Renal cortical epithelial cell (primary cell): ENCODE measurements at regions not wholly inside any gene's neighbourhood (a gene's known extent, or its start where the extent isn't known, plus 50 kb on each side); places are given as distances from the start of the nearest gene placed in this dataset.

Experiments
- DNase-seq: peaks from one replicate; pipeline ENCODE4 v3.0.0-alpha.2; 2011; ENCODE audit warnings: low read depth

DNA sequence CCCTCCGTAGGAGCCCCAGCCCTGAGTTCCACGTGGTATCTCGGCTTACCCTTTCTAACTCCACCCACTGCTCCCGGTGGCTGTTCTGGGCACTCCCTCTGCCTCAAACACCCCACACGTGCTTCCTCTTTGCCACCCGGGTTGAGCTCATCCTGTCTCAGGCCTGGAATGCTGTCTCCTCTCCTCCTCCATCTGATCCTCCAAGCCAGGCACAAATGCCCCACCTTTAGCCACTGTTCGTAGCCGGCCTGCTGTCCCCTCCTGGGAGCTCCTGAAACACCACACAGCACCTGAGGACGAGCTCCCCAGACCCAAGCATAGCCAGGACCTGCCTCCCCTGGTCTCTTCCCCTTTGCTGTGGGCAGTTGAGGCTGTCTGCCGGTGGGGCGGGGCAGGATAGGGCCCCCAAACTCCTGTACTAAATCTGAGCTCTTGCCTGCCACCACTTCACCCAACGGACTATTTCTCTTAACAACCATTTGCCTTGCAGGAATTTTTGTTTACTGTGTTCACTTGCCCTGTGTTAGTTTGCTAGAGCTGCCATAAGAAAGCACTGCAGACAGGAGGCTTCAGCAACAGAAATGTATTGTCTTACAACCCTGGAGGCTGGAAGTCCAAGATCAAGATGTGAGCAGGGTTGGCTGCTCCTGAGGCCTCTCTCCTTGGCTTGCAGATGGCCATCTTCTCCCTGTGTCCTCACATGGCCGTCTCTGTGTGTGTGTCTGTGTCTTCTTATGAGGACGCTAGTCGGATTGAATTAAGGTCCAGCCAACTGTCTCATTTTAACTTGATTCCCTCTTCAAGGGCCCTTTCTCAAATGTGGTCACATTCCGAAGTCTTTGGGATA, 58.3 kb upstream of the SHH start:
- no peak for DNase-seq

DNA sequence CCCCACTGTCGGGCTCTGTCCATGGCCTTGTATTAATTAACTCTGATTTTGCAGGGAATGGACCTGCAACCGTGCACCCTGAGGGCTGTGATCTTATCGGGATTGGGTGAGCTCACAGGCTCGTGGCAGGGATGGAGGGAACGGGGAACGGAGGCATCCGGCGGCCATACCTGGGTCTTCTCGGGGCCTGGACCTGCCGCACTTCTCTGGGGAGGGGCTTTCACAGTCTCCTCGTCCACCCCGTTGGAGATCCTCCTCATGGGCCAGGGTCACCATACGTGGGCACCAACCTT, 57.5 kb upstream of the SHH start:
- DNase-seq = no peak

DNA sequence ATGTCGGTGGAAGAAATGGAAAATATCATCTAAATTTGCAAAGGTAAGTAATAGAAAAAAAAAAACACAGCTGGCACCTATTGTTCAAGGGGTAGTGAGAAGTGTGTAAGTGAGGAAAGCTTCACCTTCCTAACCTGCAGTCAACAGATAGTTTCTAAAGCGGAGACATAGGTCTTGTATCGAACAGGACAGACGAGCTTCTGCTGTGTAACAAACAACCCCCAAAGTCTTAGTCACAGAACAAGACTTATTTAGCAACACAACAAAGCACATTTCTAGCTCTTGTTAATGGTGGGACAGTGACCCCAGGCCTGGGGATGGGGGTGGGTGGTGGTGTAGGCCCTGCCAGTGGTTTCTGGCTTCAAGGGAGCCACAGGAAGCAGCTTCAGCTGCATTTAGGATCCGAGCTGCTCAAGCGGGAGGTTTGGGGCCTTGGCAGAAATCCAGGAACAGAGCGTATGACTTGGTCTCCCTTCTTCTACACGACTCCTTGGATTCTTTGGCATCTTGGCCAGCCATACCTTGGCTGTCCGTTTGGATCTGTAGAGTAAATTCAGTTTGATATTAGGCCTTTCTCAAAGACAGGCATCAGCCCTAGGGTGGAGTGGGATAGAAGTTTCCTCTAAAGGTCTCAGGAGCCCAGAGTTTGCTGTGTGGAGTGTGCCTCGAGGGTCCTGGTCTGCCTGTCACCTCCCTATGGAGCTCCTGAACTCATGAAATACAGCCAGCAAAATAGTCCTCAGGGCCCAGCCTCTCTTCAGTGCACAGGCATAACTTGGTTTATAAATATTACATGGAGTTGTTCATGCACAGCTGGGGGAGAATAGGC, 56.9 kb upstream of the SHH start:
- DNase-seq = no peak

DNA sequence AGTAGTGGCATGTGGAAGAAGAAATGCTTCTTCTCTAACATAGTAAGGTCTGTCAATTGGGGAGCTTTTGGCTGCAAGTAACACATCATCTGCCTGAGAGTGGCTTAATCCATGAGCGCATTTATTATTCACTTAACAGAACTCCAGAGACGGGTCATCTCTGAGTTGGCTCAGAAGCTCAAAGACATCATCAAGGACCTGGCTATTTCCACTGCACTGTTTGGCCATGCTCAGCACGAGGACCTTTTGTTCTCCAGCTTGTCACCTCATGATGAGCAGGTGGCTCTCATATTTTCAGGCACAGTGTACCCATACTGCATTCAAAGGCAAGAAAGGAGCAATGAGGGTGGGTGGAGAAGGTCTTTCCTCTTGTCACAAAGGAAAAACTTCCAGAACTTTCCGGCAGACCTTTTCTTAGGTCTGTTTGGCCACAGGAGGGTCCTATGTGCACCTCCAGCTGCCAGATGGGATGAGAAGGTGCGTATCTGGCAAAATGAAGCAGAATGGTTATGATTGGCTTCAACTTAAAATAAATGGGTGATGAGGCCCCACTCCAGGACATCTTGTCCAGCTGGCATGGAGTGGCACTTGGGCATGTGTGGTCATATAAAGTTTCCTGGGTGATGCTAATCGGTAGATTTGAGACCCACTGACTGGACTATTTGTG, 55.6 kb upstream of the SHH start:
- DNase-seq = no peak

DNA sequence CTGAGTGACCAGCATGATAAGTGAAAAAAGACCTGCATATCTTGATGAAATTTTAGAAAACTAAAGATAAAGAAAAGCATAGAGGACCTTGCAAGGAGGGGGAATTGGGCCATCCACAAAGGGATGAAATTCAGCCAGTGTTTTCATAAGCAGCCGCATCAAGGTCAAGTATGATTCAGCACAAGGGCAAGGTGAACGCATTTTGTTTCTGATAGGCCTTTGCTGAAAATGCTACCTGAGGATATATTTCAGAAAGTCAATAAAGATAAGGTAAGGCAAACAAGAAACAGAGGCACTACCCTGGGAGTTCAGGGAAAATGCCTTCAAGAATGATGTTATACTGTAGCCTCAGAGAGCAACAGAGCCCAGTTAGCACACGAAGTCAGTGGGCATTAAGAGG, 55.0 kb upstream of the SHH start:
- DNase-seq = no peak

DNA sequence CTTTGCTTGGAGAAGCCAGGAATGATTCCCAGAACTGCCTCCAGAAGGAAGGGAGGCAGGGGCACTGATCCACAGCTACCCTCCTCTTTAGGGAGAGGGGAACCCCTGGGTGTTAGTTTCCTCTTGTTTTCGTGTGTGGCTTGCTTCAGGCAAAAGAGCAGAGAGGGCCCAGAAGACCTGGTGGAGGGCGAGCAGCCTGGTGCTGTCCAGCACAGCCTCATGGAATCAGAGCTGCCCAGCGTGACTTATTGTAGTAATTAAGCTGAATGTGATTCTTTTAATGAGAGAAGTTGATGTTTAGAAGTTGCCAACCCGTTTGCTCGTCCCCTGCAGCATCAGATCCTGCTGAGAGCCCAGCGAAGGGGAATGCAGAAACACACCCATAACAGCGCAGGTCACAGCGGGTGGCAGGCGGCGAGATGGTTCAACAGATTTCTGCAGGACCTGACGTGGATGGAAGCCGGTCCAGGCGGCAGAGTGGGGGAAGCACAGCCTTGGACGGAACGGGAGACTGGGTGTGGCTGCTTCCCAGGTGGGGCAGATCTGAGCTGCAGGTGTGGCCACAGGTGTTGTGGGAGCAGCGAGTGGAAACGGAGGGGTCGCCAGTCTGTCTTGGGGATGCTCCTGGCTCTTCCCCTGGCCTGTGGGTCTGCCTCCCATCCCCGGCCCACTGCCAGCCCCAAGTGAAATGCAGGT, 53.7 kb upstream of the SHH start:
- DNase-seq = no peak

DNA sequence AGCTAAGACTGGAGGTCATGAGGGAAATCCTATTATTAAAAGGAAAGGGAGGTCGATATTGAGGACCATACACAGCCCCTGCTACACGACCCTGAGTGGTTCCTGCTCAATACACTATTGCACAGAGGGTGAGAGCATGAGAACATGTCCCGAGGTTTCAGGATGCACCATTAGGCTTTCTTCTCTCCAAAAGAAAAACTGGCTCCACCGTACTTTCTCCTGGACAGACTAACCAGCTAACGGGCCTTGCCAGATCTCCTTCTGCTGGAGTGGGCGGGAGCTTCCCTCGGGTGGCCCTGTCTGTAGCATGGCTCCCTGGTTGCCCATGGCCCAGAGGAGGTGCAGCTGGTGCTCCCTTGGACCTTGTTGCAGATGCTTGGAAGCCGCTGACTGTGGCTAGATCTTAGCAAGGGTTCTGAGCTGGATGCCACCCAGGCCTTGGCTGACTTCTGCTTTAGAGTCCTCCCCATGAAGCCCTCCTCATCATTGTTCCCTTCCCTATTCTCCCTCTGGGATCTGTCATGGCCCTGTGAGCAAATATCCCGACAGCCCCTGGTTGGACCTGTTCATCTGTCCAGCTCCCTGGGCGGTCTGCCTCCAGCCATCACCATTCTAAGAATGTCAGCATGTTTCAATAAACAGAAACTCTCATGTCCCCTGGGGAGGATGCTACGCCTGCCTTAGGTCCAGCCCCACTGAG, 52.9 kb upstream of the SHH start:
- no peak for DNase-seq

DNA sequence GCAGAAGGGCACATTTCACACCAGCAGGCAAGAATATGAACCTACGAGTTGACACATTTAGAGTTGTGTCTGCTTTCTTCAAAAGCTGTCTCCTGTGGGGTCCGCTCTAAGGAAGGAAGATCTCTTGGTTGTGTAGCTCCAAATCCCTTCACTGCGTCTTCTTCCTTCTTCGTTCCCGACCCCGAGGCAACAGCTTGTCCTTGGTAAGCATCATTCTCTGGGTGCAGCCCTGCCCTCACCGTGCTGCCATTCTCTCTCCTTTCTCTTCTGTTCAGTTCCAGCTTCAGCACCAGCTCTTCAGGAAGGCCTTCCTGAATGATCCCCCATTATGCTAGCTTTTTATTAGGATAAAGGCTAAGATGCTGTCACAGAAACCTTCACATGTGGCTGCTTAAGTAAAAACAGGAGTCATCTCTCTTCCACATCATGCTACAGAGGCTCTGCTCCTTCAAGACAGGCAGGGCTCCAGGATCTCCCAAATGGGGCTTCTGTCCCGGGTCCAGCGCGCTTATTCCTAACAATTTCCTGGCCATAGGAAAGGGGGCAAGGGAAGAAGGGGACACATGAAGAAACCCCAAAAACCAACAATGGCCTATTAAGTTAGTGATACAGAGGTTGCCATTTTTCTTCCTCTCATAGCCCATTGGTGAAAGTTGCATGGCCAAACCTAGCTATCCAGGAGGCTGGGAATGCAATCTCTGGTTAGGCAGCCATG, 52.2 kb upstream of the SHH start:
- DNase-seq = no peak

DNA sequence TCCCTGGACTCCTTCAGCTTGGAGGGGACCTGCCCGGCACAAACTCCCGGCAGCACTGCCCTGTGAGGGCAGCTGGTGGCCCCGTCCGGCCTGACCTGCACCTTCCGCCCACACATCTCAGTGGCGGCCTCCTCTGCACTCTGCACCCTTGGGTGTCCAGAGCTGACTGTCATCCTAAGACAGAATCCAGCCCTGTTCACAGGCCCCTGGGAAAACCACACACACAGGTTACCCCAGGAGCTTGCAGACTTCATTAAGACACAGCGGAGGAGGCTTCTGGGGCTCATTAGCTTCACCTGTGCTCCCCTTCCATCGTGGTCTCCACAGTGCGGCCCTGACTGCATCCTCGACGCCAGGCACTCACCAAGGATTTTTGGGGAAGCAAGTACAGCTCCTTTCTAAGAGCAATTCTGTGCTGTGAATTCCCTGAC, 51.5 kb upstream of the SHH start:
- no peak for DNase-seq

DNA sequence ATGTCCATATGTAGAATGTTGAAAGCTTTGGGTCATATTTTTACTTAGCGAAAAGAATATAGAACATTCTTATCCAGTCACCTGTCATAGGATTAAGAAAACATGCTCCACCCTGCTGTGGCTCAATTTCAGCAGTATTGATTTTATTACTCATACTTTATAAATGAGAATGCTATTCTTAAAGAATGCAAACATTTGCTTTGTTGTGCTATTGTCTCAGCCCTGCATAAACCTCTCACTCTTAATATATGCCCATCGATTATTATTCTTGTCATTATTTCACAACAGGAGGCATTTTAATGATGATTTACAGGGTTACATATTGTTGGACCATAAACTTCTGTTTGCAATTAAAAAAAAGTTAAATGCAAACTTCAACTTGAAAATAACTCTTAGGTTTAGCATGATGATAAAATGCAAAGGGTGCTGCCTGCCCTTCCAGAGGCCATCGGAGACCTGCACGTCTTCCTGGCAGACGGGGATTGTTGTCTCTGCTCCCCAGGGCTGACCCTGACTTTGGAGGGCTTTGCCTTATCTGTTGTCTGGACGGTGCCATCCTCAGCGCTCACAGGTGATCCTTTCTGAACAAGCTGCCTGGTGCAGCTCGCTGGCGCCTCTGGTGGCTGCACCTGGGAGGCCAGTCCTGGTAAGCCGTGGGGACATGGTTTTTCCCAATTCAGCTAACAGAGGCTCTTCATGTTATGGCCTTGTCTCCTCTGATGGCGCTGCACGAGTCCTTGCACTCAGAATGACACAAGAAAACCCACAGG, 50.0 kb upstream of the SHH start:
- DNase-seq = peak; percentile 33
